Peyer's patch (tissue), 4 donors: ENCODE measurements at regions not wholly inside any gene's neighbourhood (a gene's known extent, or its start where the extent isn't known, plus 50 kb on each side); places are given as distances from the start of the nearest gene placed in this dataset.

ENCODE experiments used
- POLR2A ChIP-seq, 2 donors: fragments of 450-650 bp; IDR thresholded peaks; one replicate each; pipeline ENCODE4 v1.5.1; 2017; ENCODE audit warnings: antibody characterized with exemption in 2 of 2, mild to moderate bottlenecking in 2 of 2, moderate library complexity in 2 of 2
- TF ChIP-seq, protein P1 (sequence below), 6 experiments: fragments of 450-650 bp in 4 of 6; fragments of 200-600 bp in 2 of 6; sonication (generic) in 1 of 6; IDR thresholded peaks; one replicate each; pipeline ENCODE4 v1.5.1; 2017 to 2019; ENCODE audit warnings: antibody characterized with exemption in 6 of 6, mild to moderate bottlenecking in 3 of 6, moderate library complexity in 1 of 6

DNA sequence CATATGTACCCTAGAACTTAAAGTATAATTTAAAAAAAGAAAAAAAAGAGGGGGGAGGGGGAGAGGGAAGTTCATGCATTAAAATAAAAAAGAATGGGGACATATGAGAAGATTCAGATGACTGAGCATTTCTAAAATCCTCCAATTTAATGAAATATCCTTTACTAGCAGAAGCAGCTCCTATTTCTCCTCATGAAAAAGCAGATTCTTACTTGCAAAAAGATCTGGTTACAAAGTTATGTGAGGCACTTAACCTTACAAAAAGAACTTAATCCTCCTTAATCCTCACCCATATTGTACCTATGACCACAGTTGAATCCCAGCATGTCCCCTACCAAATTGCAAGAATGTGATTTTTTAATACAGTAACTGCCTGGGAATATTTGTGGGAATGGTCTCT is 298.5 kb downstream of the SRGAP2C start:
- TF ChIP-seq POLR2A (IDR thresholded peaks at IDR 0.05), result no peak
- TF ChIP-seq, protein P1, sequence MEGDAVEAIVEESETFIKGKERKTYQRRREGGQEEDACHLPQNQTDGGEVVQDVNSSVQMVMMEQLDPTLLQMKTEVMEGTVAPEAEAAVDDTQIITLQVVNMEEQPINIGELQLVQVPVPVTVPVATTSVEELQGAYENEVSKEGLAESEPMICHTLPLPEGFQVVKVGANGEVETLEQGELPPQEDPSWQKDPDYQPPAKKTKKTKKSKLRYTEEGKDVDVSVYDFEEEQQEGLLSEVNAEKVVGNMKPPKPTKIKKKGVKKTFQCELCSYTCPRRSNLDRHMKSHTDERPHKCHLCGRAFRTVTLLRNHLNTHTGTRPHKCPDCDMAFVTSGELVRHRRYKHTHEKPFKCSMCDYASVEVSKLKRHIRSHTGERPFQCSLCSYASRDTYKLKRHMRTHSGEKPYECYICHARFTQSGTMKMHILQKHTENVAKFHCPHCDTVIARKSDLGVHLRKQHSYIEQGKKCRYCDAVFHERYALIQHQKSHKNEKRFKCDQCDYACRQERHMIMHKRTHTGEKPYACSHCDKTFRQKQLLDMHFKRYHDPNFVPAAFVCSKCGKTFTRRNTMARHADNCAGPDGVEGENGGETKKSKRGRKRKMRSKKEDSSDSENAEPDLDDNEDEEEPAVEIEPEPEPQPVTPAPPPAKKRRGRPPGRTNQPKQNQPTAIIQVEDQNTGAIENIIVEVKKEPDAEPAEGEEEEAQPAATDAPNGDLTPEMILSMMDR (IDR thresholded peaks at IDR 0.05), result no peak
